ENCODE measurements at regions not wholly inside any gene's neighbourhood (a gene's known extent, or its start where the extent isn't known, plus 50 kb on each side); places are given as distances from the start of the nearest gene placed in this dataset.

- no peak for TF ChIP-seq POLR2AphosphoS5 (IDR thresholded peaks at IDR 0.05; ENCODE audit: insufficient read depth in 1 of 2, low read depth in 1 of 2)
- no peak for TF ChIP-seq POLR2A (IDR thresholded peaks at IDR 0.05)
Measured at GRCh38 chr10:10043083-10043482, 974.6 kb upstream of the CELF2 start.
